GM12872 (cell line): ENCODE measurements at regions not wholly inside any gene's neighbourhood (a gene's known extent, or its start where the extent isn't known, plus 50 kb on each side); places are given as distances from the start of the nearest gene placed in this dataset.

Source experiments
- TF ChIP-seq, protein P1 (sequence below): IDR thresholded peaks from 3 replicates; pipeline ENCODE4 v1.5.1; 2011; ENCODE audit warnings: low read depth, mild to moderate bottlenecking, low read length, moderate library complexity; ENCODE audit not compliant: insufficient read depth

DNA sequence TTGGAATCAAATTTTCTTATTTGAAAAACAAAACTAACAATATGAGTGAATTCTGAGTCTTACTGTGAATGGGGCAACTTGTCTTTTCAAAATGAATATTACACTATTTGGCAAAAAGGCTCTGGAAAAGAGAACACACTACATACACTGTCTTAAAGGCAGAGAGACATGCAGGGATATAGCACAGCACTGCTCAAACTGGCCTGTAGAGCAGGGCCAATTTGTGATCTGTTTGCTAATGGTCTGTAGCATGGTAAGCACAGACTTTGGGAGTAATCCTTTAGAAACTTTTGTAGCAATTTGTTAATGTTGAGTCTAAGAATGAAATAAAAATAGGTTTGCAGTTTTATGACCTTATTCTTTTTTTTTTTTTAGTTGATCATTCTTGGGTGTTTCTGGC lies 679.8 kb upstream of the SGO1 start:
- TF ChIP-seq, protein P1, sequence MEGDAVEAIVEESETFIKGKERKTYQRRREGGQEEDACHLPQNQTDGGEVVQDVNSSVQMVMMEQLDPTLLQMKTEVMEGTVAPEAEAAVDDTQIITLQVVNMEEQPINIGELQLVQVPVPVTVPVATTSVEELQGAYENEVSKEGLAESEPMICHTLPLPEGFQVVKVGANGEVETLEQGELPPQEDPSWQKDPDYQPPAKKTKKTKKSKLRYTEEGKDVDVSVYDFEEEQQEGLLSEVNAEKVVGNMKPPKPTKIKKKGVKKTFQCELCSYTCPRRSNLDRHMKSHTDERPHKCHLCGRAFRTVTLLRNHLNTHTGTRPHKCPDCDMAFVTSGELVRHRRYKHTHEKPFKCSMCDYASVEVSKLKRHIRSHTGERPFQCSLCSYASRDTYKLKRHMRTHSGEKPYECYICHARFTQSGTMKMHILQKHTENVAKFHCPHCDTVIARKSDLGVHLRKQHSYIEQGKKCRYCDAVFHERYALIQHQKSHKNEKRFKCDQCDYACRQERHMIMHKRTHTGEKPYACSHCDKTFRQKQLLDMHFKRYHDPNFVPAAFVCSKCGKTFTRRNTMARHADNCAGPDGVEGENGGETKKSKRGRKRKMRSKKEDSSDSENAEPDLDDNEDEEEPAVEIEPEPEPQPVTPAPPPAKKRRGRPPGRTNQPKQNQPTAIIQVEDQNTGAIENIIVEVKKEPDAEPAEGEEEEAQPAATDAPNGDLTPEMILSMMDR, result no peak

DNA sequence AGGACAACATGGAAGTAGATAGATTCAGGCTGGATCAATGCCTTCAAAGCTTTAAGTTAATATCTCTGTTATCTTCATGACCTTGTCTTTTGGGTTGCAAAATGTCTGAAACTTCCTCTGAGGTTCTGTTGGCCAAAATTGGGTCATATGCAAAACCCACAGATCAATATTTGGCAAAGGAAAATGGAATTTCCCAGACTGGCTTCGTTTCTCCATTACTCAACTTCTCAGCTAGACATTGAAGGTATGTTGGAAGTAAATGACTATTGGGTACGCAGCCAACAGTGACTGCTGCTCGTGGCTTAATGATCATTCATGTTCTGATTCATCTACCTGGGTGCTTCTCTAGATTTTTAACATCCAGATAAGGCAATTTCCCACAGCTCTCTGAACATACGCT lies 675.4 kb upstream of the SGO1 start:
- TF ChIP-seq, protein P1, result no peak

DNA sequence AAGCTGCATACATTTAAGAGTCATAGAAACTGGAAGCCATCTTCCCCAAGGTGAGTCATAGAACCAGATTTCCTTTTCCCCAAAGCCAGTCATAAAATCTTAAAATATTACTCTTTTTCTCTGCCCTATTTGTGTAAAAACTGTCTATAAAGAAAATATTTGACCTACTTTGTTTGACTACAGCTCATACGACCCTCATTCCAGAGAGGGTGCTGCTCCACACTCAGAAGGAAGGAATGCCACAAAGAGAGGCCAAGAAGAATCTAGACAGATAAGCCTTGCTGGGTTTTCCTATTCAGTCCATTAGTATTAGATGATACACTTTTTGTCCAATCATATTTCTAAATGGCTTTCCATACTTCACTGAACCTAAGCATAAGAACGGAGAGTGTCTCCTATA lies 671.6 kb upstream of the SGO1 start:
- TF ChIP-seq, protein P1, result no peak

DNA sequence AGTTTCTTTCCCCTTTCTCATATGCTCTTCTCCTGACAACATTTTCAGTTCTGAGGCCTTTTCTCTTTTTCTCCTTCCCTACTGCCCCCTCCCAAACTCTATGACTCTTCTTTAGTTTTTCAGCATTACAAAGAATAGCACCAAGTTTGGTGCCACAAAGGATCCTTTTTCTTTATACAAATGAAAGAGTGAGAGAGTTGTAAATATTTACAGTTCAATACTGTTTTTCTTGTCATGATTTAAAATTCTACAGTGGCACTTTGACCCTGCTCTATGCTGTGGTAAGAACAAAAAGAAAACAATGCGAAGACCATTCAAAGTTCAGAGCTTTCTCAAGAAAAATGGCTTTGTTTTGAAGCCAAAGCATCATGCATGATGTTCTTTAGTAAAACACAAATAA lies 667.9 kb upstream of the SGO1 start:
- TF ChIP-seq, protein P1, result no peak

DNA sequence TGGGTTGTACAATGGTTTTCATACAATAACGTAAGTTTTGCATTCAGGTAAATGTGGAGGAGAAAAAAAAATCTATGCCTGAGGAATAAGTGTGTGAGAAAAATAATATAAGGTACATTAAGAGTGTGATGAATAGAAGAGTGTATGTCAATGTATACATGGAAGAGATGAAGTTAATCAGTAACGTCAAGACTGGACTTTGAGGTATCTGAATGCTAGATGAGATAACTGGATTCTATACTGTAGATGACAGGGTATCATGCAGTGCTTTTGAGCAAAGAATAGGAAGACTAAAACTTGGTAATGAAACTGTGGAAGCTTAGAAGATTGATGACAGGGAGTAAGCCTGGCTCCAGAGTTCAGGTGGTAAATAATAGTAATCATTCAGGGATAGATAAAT lies 666.7 kb upstream of the SGO1 start:
- TF ChIP-seq, protein P1, result no peak

DNA sequence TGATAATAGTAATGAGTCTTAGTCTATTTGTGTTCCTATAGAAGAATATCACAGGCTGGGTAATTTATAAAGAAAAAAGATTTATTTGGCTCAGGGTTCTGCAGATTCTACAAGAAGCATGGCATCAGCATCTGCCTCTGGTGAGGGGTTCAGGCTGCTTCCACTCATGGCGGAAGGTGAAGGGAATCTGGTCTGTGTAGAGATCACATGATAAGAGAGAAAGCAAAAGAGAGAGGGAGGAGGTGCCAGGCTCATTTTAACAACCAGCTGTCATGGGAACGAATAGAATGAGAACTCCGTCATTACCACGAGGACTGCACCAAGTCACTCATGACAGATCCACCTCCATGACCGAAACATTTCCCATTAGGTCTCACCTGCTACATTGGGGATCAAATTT lies 664.0 kb upstream of the SGO1 start:
- TF ChIP-seq, protein P1, result no peak

DNA sequence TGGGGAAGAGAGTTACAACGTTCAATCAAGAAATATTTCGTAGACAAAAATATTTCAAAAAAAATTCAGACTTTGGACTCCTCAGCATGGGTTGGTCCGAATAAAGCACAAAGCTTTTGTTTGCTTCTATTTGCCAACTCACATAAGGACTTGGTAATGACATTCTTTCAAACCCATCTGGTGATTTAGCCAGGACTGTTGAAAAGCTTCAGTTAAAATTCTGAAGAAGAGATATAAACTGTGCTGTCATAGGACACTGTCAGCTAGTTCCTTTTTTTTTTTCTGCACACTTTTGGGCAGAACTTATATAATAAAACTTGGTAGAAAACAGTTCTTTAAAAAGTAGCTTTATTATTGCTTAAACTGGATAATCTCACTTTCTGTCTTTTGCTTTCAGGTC lies 660.8 kb upstream of the SGO1 start:
- TF ChIP-seq, protein P1, result no peak

DNA sequence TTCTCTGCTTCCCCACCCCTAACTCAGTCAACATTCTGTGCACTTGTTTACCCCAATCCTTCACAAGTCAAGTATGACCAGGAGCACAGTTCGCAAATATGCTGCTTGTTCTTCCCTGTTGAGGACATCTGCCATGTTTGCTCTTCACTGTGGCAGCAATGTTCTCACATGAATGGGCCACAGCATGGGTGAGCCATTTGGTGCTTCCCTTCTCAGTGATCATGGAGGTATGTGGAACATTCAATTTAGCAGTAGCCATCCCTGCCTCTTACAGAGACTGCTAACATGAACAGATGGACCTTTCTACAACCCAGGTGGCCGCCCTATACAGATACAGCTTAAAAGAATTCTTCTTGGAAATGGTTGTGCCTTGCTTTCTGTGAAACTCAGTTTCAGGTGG lies 660.1 kb upstream of the SGO1 start:
- TF ChIP-seq, protein P1, result no peak
